ENCODE measurements at regions not wholly inside any gene's neighbourhood (a gene's known extent, or its start where the extent isn't known, plus 50 kb on each side); places are given as distances from the start of the nearest gene placed in this dataset.
A peak's percentile ranks its signal among the peaks of the same experiment; 100 is the strongest.
"Not testable (repeated sequence)": the region's sequence is repeated elsewhere in the genome, so short reads cannot be mapped to it uniquely, and the experiment has no call there.

- peak; percentile 26 for DNase-seq
Measured at GRCh38 chrX:125378205-125378604, 58.5 kb downstream of the TEX13C start.

GRCh38 chrX:125378770-125379169 is 59.1 kb downstream of the TEX13C start:
- no peak for DNase-seq

- DNase-seq: no peak
Measured at GRCh38 chrX:125382148-125382628, 62.5 kb downstream of the TEX13C start.

GRCh38 chrX:125382889-125383288 is 63.2 kb downstream of the TEX13C start:
- DNase-seq: no peak

- no peak for DNase-seq
Measured at GRCh38 chrX:125384867-125385266, 65.2 kb downstream of the TEX13C start.

- no peak for DNase-seq
Measured at GRCh38 chrX:125387945-125388344, 68.3 kb downstream of the TEX13C start.

- DNase-seq: no peak
Measured at GRCh38 chrX:125394449-125394848, 74.8 kb downstream of the TEX13C start.

- no peak for DNase-seq
Measured at GRCh38 chrX:125395626-125396025, 76.0 kb downstream of the TEX13C start.

GRCh38 chrX:125398959-125399440 is 79.3 kb downstream of the TEX13C start:
- peak; percentile 94 for DNase-seq

GRCh38 chrX:125402807-125403206 is 83.1 kb downstream of the TEX13C start:
- no peak for DNase-seq

- peak; percentile 93 for DNase-seq
Measured at GRCh38 chrX:125404667-125405160, 85.0 kb downstream of the TEX13C start.

- DNase-seq: peak; percentile 17
Measured at GRCh38 chrX:125405339-125405738, 85.7 kb downstream of the TEX13C start.

- DNase-seq: no peak
Measured at GRCh38 chrX:125407314-125407713, 87.6 kb downstream of the TEX13C start.

GRCh38 chrX:125420809-125421208 is 101.1 kb downstream of the TEX13C start:
- peak; percentile 13 for DNase-seq

GRCh38 chrX:125422986-125423385 is 103.3 kb downstream of the TEX13C start:
- DNase-seq: no peak

- DNase-seq: no peak
Measured at GRCh38 chrX:125424536-125424935, 104.9 kb downstream of the TEX13C start.

GRCh38 chrX:125436855-125437254 is 117.2 kb downstream of the TEX13C start:
- DNase-seq: peak; percentile 56

GRCh38 chrX:125439194-125439849 is 119.7 kb downstream of the TEX13C start:
- DNase-seq: peak; percentile 52

GRCh38 chrX:125444659-125445058 is 125.0 kb downstream of the TEX13C start:
- peak; percentile 2 for DNase-seq

GRCh38 chrX:125475482-125475881 is 155.8 kb downstream of the TEX13C start:
- DNase-seq: no peak

GRCh38 chrX:125492439-125492838 is 172.8 kb downstream of the TEX13C start:
- DNase-seq: peak; percentile 1

- DNase-seq: not testable (repeated sequence)
Measured at GRCh38 chrX:125493004-125493403, 173.3 kb downstream of the TEX13C start.

GRCh38 chrX:125497667-125498066 is 178.0 kb downstream of the TEX13C start:
- no peak for DNase-seq

GRCh38 chrX:125503769-125504168 is 184.1 kb downstream of the TEX13C start:
- no peak for DNase-seq

- no peak for DNase-seq
Measured at GRCh38 chrX:125505207-125505606, 185.5 kb downstream of the TEX13C start.

Measured in hematopoietic multipotent progenitor cell treated with erythropoietin and hydrocortisone succinate and interleukin-3 and kit ligand, for 8 days (in vitro differentiated cells).